Thoracic aorta (tissue), 2 donors: ENCODE measurements at regions not wholly inside any gene's neighbourhood (a gene's known extent, or its start where the extent isn't known, plus 50 kb on each side); places are given as distances from the start of the nearest gene placed in this dataset.
A peak's percentile ranks its signal among the peaks of the same experiment; 100 is the strongest.
"Not testable (repeated sequence)": the region's sequence is repeated elsewhere in the genome, so short reads cannot be mapped to it uniquely, and the experiment has no call there.

Source experiments
- ATAC-seq: fragments of 150-250 bp; one replicate; pipeline ENCODE4 v1.8.0; 2017; ENCODE audit warnings: low read depth; ENCODE audit not compliant: insufficient number of reproducible peaks, low FRiP score
- DNase-seq: peaks from one replicate; pipeline ENCODE4 v3.0.0-alpha.2; 2020; ENCODE audit warnings: low spot score
- H3K27ac ChIP-seq, 2 donors: fragments of 200-600 bp; sonication (generic); 1 replicate in 1 of 2; 2 replicates in 1 of 2; pipeline ENCODE4 v1.5.1; 2016; ENCODE audit warnings: mild to moderate bottlenecking in 2 of 2, moderate library complexity in 2 of 2
- H3K27me3 ChIP-seq: fragments of 200-600 bp; sonication (generic); replicated peaks from 2 replicates; pipeline ENCODE4 v1.6.0; 2016; ENCODE audit warnings: mild to moderate bottlenecking; ENCODE audit not compliant: insufficient read depth
- H3K36me3 ChIP-seq: fragments of 200-600 bp; sonication (generic); one replicate; pipeline ENCODE4 v1.5.1; 2016
- H3K4me1 ChIP-seq, 2 donors: fragments of 200-600 bp; sonication (generic); 1 replicate in 1 of 2; 2 replicates in 1 of 2; pipeline versions ENCODE4 v1.5.1 to v1.6.0; 2016; ENCODE audit warnings: low read depth in 2 of 2, mild to moderate bottlenecking in 1 of 2; ENCODE audit not compliant: control insufficient read depth in 1 of 2
- H3K4me3 ChIP-seq: fragments of 200-600 bp; sonication (generic); 2 replicates; pipeline ENCODE4 v1.5.1; 2016; ENCODE audit warnings: mild to moderate bottlenecking
- H3K9me3 ChIP-seq: fragments of 200-600 bp; sonication (generic); 2 replicates; pipeline ENCODE4 v1.5.1; 2016
- CTCF ChIP-seq: fragments of 200-600 bp; sonication (generic); IDR thresholded peaks from one replicate; pipeline ENCODE4 v1.5.1; 2019; ENCODE audit warnings: antibody characterized with exemption

- DNase-seq (no peak), ATAC-seq (no peak)
- no peak overlapping the region for H3K27ac ChIP-seq
- no peaks in the 10 kb centered on the region for H3K9me3 ChIP-seq
- no peak for TF ChIP-seq CTCF
- no peaks in the 10 kb centered on the region for H3K27me3 ChIP-seq
- no peaks in the 10 kb centered on the region for H3K36me3 ChIP-seq
- H3K4me3 ChIP-seq, result no peak overlapping the region
- H3K4me1 ChIP-seq, result no peaks in the 10 kb centered on the region
These were observed 366.3 kb upstream of the FAR2 start for GRCh38 chr12:28782812-28783211.

GRCh38 chr12:28787151-28787550 lies 361.9 kb upstream of the FAR2 start:
- Histone ChIP-seq H3K36me3 (no peaks in the 10 kb centered on the region), H3K9me3 (no peaks in the 10 kb centered on the region), H3K4me1 (no peaks in the 10 kb centered on the region), H3K27ac (no peak overlapping the region), H3K27me3 (no peaks in the 10 kb centered on the region), H3K4me3 (no peak overlapping the region)
- ATAC-seq, result no peak
- TF ChIP-seq CTCF, result no peak
- no peak for DNase-seq

GRCh38 chr12:28788256-28788655 lies 360.8 kb upstream of the FAR2 start:
- DNase-seq, H3K36me3 ChIP-seq, H3K4me1 ChIP-seq, H3K9me3 ChIP-seq, ATAC-seq, H3K27ac ChIP-seq, H3K4me3 ChIP-seq, H3K27me3 ChIP-seq: not testable (repeated sequence)

- peak overlapping the region in 1 of 2 donors; percentile 17 for H3K27ac ChIP-seq
- TF ChIP-seq CTCF, result no peak
- H3K4me1 ChIP-seq, result peaks cover 0 to 5% of the 10 kb centered on the region in 2 donors
- H3K9me3 ChIP-seq, result no peaks in the 10 kb centered on the region
- H3K36me3 ChIP-seq, result no peaks in the 10 kb centered on the region
- DNase-seq, result no peak
- no peak overlapping the region for H3K4me3 ChIP-seq
- ATAC-seq, result no peak
- H3K27me3 ChIP-seq, result no peaks in the 10 kb centered on the region
These were observed 355.4 kb upstream of the FAR2 start for GRCh38 chr12:28793581-28794151.

GRCh38 chr12:28794211-28794610 lies 354.9 kb upstream of the FAR2 start:
- Histone ChIP-seq H3K4me3 (no peak overlapping the region), H3K27me3 (no peaks in the 10 kb centered on the region), H3K36me3 (no peaks in the 10 kb centered on the region), H3K4me1 (peaks cover 0 to 5% of the 10 kb centered on the region in 2 donors), H3K9me3 (no peaks in the 10 kb centered on the region), H3K27ac (no peak overlapping the region)
- TF ChIP-seq CTCF, result no peak
- DNase-seq, result no peak
- no peak for ATAC-seq

- H3K4me3 ChIP-seq, result no peak overlapping the region
- no peak for DNase-seq
- ATAC-seq, result no peak
- no peaks in the 10 kb centered on the region for H3K36me3 ChIP-seq
- peaks cover 0 to 5% of the 10 kb centered on the region in 2 donors for H3K4me1 ChIP-seq
- no peaks in the 10 kb centered on the region for H3K9me3 ChIP-seq
- no peak for TF ChIP-seq CTCF
- H3K27me3 ChIP-seq, result no peaks in the 10 kb centered on the region
- no peak overlapping the region for H3K27ac ChIP-seq
These were observed 354.3 kb upstream of the FAR2 start for GRCh38 chr12:28794786-28795185.
